ENCODE measurements at regions not wholly inside any gene's neighbourhood (a gene's known extent, or its start where the extent isn't known, plus 50 kb on each side); places are given as distances from the start of the nearest gene placed in this dataset.
A peak's percentile ranks its signal among the peaks of the same experiment; 100 is the strongest.

DNA sequence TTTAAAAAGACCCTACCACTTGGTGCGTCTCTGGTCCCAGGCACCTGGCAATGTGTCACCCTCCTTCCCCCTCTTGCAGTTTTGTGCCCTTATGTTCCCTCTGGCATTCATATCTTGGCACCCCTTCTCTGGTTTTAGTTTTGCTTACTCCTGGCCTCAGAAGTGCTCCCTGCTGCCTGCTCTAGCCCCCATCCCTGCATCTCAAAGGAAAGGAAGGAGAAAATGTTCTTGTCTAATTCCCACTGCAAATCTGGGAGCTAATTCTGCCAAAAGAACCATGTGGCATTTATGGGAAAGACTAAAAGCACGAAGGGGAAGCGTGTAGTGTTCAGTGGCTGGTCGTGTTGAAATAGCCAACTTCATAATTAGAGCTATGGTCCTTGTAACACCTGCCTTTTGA, 340.1 kb upstream of the RPS6KA3 start:
- no peaks in the 10 kb centered on the region for H3K9me3 ChIP-seq (replicated peaks)
- no peak overlapping the region for H3K4me3 ChIP-seq
- no peak overlapping the region for H3K27ac ChIP-seq
- no peaks in the 10 kb centered on the region for H3K27me3 ChIP-seq (replicated peaks)
- H3K36me3 ChIP-seq, result no peaks in the 10 kb centered on the region
- no peaks in the 10 kb centered on the region for H3K4me1 ChIP-seq (replicated peaks)
- DNase-seq (ENCODE audit: low read depth in 1 of 2, low spot score in 2 of 2), result no peak

DNA sequence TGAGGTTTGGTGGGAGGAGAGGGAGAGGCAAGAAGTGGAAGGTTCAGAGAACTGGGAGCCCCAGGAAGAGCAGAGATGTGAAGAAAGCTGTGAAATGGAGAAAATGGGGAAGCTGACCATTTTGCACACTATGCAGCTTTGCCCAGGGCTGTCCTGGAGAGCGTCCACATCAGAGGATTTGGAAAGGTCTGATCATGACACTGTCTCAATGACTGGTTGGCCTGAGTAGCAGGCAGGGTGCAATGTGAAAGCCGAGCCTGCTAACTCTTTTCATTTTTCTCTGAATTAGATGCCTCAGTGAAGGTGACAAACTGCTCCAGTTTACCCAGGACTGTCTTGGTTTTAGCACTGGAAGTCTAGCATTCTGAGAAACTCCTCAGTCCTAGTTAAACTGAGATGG, 330.1 kb upstream of the RPS6KA3 start:
- Histone ChIP-seq H3K27ac (no peak overlapping the region), H3K36me3 (no peaks in the 10 kb centered on the region), H3K27me3 (replicated peaks) (no peaks in the 10 kb centered on the region), H3K4me3 (no peak overlapping the region), H3K4me1 (replicated peaks) (no peaks in the 10 kb centered on the region), H3K9me3 (replicated peaks) (no peaks in the 10 kb centered on the region)
- DNase-seq (ENCODE audit: low read depth in 1 of 2, low spot score in 2 of 2), result no peak

DNA sequence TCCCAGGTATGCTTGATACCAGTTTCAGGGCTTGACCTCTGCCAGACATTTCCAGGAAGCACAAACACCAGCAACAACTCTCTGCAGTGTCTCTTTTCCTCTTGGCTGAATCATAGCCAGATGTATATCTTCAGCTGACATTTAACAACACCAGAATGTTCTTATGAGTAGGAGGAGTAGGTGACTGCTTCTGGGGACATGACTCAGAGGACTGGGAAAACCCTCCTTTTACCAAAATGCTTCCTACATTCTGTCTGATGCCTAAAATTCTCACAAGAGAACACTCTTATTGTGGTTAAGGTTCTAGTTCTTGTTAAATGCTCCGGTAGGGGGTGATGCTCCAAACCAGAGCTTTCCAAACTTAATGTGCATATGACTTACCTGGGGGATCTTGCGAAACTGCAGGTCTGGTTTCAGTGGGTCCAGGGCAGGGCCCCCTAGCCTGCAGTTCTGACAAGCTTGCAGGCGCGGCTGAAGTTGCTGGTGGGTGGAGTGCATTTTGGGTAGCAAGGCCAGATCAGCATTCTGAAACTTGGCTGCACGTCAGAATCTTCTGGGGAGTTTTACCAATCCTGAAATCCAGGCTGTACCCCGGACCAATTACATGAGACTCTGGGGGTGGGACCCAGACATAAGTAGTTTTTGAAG, 329.3 kb upstream of the RPS6KA3 start:
- Histone ChIP-seq H3K4me3 (no peak overlapping the region), H3K4me1 (replicated peaks) (no peaks in the 10 kb centered on the region), H3K27ac (no peak overlapping the region), H3K27me3 (replicated peaks) (no peaks in the 10 kb centered on the region), H3K9me3 (replicated peaks) (no peaks in the 10 kb centered on the region), H3K36me3 (no peaks in the 10 kb centered on the region)
- DNase-seq (ENCODE audit: low read depth in 1 of 2, low spot score in 2 of 2), result no peak

DNA sequence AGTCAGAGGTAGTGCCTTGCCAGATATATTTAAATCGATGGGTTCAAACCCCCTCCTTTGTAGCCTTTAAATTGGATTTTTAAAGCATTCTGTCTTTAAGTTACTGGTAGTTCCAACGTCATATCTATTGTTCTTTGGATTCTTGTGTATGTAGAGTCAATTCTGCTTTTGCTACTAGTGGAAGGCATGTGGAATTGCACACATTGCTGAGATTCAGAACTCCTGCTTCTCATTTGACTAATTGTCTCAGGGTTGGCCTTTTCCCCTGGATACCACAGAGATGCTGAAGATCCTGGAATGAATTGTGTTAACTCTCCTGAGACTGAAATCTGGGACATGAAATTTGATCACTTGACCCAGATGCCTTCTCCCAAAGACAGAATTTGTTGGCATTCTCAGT, 328.3 kb upstream of the RPS6KA3 start:
- no peaks in the 10 kb centered on the region for H3K9me3 ChIP-seq (replicated peaks)
- peak in 1 of 2 experiments; percentile 1 for DNase-seq (ENCODE audit: low read depth in 1 of 2, low spot score in 2 of 2)
- no peaks in the 10 kb centered on the region for H3K4me1 ChIP-seq (replicated peaks)
- H3K27me3 ChIP-seq (replicated peaks), result no peaks in the 10 kb centered on the region
- H3K4me3 ChIP-seq, result no peak overlapping the region
- H3K36me3 ChIP-seq, result no peaks in the 10 kb centered on the region
- no peak overlapping the region for H3K27ac ChIP-seq

DNA sequence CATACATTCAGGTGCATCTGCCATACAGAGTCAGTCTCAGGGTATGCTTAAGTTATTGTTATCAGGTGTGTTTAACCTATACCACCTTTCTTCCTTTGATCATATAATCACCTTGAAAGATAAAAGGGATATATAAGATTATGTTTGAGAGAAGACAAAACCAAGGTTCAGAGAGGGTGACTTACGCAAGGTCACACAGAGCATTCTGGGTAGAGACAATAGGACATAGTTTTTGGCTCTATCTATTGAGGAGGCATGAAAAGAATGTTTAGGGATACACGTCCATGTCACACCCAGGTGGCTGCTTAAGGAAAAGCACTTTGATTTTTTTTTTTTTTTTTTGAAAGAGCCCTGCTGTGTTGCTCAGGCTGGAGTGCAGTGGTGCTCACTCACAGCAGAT, 327.1 kb upstream of the RPS6KA3 start:
- no peak overlapping the region for H3K4me3 ChIP-seq
- no peaks in the 10 kb centered on the region for H3K4me1 ChIP-seq (replicated peaks)
- DNase-seq (ENCODE audit: low read depth in 1 of 2, low spot score in 2 of 2), result no peak
- H3K36me3 ChIP-seq, result no peaks in the 10 kb centered on the region
- no peaks in the 10 kb centered on the region for H3K27me3 ChIP-seq (replicated peaks)
- no peak overlapping the region for H3K27ac ChIP-seq
- no peaks in the 10 kb centered on the region for H3K9me3 ChIP-seq (replicated peaks)

DNA sequence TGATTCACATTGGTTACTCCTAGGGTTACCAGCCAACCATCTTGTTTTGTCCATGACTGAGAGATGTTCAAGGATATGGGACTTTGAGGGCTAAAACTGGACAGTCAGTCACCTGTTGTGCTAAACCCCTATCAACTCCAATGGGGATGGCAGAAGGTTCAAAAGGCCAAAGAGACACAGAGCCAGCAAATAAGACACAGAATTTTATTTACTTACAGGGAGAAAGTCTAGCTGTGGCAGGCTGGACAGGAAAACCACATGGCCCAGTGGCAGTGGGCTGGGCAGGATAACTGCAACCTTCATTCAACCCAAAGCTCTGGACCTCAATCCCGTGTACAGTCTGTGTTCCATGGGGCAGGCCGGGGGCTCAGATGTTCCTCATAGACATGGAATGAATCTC, 326.7 kb upstream of the RPS6KA3 start:
- DNase-seq (ENCODE audit: low read depth in 1 of 2, low spot score in 2 of 2), result no peak
- Histone ChIP-seq H3K4me3 (no peak overlapping the region), H3K9me3 (replicated peaks) (no peaks in the 10 kb centered on the region), H3K4me1 (replicated peaks) (no peaks in the 10 kb centered on the region), H3K27ac (no peak overlapping the region), H3K36me3 (no peaks in the 10 kb centered on the region), H3K27me3 (replicated peaks) (no peaks in the 10 kb centered on the region)

DNA sequence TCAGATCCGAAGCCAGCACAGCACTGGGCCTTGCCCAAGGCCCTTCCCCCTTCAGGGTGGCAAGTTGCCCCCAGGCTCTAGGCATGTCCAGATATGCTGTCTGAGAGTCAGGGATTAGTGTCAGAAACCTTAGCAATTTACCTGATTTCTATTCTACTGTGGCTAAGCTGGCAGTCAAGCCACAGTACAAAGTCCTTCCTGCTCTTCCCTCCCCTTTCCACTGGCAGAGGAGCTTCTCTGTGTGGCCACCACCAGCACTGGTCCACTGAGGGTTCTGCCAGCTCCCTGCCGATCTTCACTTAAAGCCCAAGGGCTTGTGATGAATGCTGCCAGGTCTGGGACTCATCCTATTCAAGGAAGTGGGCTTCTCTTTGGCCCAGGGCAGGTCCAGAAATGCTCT, 324.5 kb upstream of the RPS6KA3 start:
- H3K9me3 ChIP-seq (replicated peaks), result no peaks in the 10 kb centered on the region
- H3K4me1 ChIP-seq (replicated peaks), result no peaks in the 10 kb centered on the region
- no peak for DNase-seq (ENCODE audit: low read depth in 1 of 2, low spot score in 2 of 2)
- H3K36me3 ChIP-seq, result no peaks in the 10 kb centered on the region
- no peak overlapping the region for H3K27ac ChIP-seq
- no peak overlapping the region for H3K4me3 ChIP-seq
- no peaks in the 10 kb centered on the region for H3K27me3 ChIP-seq (replicated peaks)

DNA sequence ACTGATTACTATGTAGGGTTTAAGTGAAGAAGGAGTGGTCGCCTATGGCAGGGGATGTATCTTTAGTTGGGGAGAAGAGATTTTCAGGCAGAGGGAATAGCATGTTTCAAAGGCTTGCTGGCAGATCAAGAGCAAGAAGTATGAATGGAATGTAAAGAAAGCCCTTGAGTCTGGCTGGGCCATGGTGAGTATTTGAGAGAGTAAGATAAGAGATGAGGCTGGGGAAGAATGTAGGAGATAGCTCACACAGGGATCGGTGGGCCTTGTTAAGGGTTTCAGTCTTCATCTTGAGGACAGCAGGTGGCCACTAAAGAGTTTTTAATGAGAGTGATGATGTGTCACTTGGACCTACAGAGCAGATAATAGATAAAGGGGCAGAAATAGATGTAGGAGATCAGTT, 319.1 kb upstream of the RPS6KA3 start:
- no peak for DNase-seq (ENCODE audit: low read depth in 1 of 2, low spot score in 2 of 2)
- H3K4me3 ChIP-seq, result no peak overlapping the region
- H3K9me3 ChIP-seq (replicated peaks), result no peaks in the 10 kb centered on the region
- H3K27ac ChIP-seq, result no peak overlapping the region
- H3K36me3 ChIP-seq, result no peaks in the 10 kb centered on the region
- H3K4me1 ChIP-seq (replicated peaks), result no peaks in the 10 kb centered on the region
- no peaks in the 10 kb centered on the region for H3K27me3 ChIP-seq (replicated peaks)

DNA sequence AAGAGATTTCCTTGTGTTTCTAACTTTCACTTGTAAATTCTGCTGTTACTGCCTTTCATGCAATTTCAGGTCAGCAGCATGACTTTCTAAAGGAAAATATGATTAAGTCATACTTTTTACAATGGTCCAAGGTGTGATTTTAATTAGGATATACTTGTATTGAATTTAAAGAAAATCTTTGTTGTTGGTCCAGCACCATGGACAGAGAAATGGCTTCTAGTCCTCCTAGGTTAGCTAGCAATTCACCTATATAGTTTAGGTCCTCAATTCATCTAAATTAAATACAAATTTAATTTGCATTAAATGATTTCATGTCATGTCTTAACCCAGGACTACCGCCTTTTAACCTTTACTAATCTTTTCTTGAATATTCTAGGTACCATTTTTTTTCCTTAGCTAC, 304.9 kb upstream of the RPS6KA3 start:
- H3K9me3 ChIP-seq (replicated peaks), result no peaks in the 10 kb centered on the region
- no peaks in the 10 kb centered on the region for H3K36me3 ChIP-seq
- no peaks in the 10 kb centered on the region for H3K4me1 ChIP-seq (replicated peaks)
- H3K27me3 ChIP-seq (replicated peaks), result no peaks in the 10 kb centered on the region
- H3K27ac ChIP-seq, result no peak overlapping the region
- no peak for DNase-seq (ENCODE audit: low read depth in 1 of 2, low spot score in 2 of 2)
- H3K4me3 ChIP-seq, result no peak overlapping the region

DNA sequence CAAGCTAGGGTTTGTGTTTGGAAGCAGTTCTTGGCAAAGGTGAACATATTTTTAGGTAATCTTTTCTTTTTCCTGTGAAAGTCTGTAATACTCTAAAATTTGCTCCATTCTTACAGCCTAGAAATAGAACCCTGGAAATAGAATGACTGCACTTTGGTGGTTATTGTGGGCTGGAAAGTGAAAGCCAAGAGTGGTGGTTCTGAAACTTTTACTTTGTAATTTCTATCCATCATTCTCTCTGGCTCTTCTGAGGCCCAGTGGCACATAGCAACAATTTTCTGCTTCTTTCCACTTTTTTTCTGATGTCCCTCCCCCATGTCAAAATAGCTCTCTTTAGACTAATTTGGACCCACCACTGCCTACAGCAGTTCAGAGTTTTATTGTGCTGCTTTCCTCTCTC, 300.4 kb upstream of the RPS6KA3 start:
- Histone ChIP-seq H3K9me3 (replicated peaks) (no peaks in the 10 kb centered on the region), H3K4me3 (no peak overlapping the region), H3K4me1 (replicated peaks) (no peaks in the 10 kb centered on the region), H3K27me3 (replicated peaks) (no peaks in the 10 kb centered on the region), H3K27ac (no peak overlapping the region), H3K36me3 (no peaks in the 10 kb centered on the region)
- DNase-seq (ENCODE audit: low read depth in 1 of 2, low spot score in 2 of 2), result no peak

DNA sequence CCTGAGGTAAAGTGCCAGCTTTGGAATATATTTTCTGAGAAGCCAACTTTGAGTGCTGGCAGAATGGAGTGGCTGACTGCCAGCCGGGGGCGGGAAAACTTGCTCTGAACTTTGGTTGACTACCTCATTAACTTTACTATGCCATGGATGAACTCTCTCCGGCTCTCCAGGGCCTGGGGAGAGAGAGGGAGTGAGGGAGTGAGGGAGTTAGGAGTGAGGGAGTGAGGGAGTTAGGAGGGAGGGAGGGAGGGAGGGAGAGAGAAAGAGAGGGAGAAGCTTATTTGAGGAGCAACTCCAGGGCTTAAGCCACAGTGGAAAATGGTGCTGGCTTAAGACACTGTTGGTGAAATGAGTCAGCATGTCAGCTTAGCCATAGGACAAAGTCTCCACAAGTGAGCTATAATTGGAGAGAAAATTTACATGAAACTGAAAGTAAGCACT, 280.9 kb upstream of the RPS6KA3 start:
- DNase-seq (ENCODE audit: low read depth in 1 of 2, low spot score in 2 of 2), result peak in 1 of 2 experiments; percentile 1

DNA sequence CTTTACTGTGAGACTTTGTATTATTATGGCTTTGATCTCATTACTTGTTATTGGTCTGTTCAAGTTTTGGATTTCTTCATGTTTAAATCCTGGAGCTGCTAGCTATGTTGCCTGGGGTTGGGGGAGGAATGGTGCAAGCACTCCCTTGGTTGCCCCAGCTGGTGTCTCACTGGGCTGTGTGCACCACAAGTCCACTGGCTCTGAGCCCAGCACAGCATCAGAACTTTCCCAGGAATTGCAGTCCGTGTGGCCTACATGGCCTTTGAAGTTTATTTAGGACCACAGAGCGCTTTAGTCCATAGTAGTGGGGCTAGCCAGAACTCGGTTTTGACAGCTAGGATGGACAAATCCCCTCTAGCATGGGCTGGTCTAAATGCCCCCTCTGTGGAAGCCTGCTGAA, 278.8 kb upstream of the RPS6KA3 start:
- H3K36me3 ChIP-seq, result no peaks in the 10 kb centered on the region
- H3K4me1 ChIP-seq (replicated peaks), result no peaks in the 10 kb centered on the region
- H3K9me3 ChIP-seq (replicated peaks), result no peaks in the 10 kb centered on the region
- DNase-seq (ENCODE audit: low read depth in 1 of 2, low spot score in 2 of 2), result no peak
- no peaks in the 10 kb centered on the region for H3K27me3 ChIP-seq (replicated peaks)
- H3K4me3 ChIP-seq, result no peak overlapping the region
- H3K27ac ChIP-seq, result no peak overlapping the region

More for the DNA sequence above, 280.9 kb upstream of the RPS6KA3 start:
- Histone ChIP-seq H3K36me3 (no peaks in the 10 kb centered on the region), H3K27me3 (replicated peaks) (no peaks in the 10 kb centered on the region), H3K4me3 (no peak overlapping the region), H3K27ac (no peak overlapping the region), H3K4me1 (replicated peaks) (no peaks in the 10 kb centered on the region), H3K9me3 (replicated peaks) (no peaks in the 10 kb centered on the region)

DNA sequence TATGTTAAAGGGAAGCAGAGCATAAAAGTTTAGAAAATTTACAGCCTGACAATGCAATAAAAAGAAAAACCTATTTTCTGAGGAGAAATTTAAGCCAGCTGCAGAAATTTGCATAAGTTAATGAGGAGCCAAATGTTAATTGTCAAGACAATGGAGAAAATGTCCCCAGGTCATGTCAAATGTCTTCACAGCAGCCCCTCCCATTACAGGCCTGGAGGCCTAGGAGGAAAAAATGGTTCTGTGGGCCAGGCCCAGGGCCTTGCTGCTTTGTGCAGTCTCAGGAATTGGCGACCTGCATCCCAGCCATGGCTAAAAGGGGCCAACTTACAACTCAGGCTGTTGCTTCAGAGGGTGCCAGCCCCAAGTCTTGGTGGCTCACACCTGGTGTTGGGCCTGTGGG, 275.4 kb upstream of the RPS6KA3 start:
- no peaks in the 10 kb centered on the region for H3K36me3 ChIP-seq
- no peak overlapping the region for H3K4me3 ChIP-seq
- no peaks in the 10 kb centered on the region for H3K27me3 ChIP-seq (replicated peaks)
- no peak for DNase-seq (ENCODE audit: low read depth in 1 of 2, low spot score in 2 of 2)
- H3K4me1 ChIP-seq (replicated peaks), result no peaks in the 10 kb centered on the region
- H3K9me3 ChIP-seq (replicated peaks), result no peaks in the 10 kb centered on the region
- H3K27ac ChIP-seq, result no peak overlapping the region

DNA sequence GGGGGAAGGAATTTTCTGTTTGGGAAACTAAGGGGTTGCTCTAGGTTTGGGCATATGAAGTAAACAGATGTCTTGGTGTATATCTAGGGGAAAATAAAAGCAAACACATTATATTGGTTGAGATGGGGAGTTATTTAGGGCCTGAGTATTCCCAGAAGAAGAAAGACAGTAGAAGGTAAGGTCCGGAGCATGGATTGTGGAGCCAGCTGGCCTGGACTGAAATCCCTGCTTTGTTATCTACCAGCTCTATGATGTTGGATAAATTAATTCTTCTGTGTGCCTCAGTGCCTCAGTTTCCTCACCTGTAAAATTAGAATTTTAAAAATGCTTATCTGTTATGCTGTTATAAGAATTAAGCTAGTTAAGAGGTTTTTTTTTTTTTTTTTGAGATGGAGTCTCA, 272.3 kb upstream of the RPS6KA3 start:
- DNase-seq (ENCODE audit: low read depth in 1 of 2, low spot score in 2 of 2), result no peak
- no peak overlapping the region for H3K27ac ChIP-seq
- no peaks in the 10 kb centered on the region for H3K9me3 ChIP-seq (replicated peaks)
- H3K4me1 ChIP-seq (replicated peaks), result no peaks in the 10 kb centered on the region
- no peaks in the 10 kb centered on the region for H3K27me3 ChIP-seq (replicated peaks)
- H3K36me3 ChIP-seq, result no peaks in the 10 kb centered on the region
- H3K4me3 ChIP-seq, result no peak overlapping the region

DNA sequence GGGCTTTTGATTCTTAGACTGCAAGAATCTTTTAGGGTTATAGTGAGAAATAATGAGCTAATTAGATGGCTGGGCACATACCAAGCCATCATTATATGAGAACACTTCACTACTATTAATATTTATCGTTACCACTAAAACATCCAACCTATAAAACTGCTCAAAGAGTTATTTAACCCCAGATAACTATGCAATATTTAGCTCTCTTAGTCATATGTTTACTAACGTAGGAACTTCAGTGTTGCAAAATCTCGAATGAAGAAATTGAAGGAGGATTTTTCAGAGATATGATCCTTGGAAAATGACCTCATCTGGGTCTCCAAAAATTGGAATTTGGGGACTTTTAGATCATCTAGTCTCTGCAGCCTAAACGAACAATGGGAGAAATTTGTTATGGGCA, 265.0 kb upstream of the RPS6KA3 start:
- peaks cover 5% of the 10 kb centered on the region for H3K4me1 ChIP-seq (replicated peaks)
- H3K9me3 ChIP-seq (replicated peaks), result no peaks in the 10 kb centered on the region
- no peak overlapping the region for H3K27ac ChIP-seq
- no peaks in the 10 kb centered on the region for H3K27me3 ChIP-seq (replicated peaks)
- H3K36me3 ChIP-seq, result no peaks in the 10 kb centered on the region
- H3K4me3 ChIP-seq, result no peak overlapping the region
- DNase-seq (ENCODE audit: low read depth in 1 of 2, low spot score in 2 of 2), result no peak

Data from SJSA1 (cell line).